HEK293 (cell line): ENCODE measurements at regions not wholly inside any gene's neighbourhood (a gene's known extent, or its start where the extent isn't known, plus 50 kb on each side); places are given as distances from the start of the nearest gene placed in this dataset.

ENCODE experiments used
- ATF2 ChIP-seq: fragments of 450-650 bp; formaldehyde crosslinking; IDR thresholded peaks from 2 replicates; pipeline ENCODE4 v1.5.1; 2016; ENCODE audit warnings: missing biosample characterization, missing genetic modification characterization, low read depth
- CTCF ChIP-seq: fragments of 450-650 bp; formaldehyde crosslinking; IDR thresholded peaks from 2 replicates; pipeline ENCODE4 v1.5.1; 2016; ENCODE audit warnings: missing biosample characterization, missing genetic modification characterization
- GLIS1 ChIP-seq: fragments of 450-650 bp; formaldehyde crosslinking; IDR thresholded peaks from 2 replicates; pipeline ENCODE4 v1.5.1; 2016; ENCODE audit warnings: missing biosample characterization, missing genetic modification characterization
- HOXC10 ChIP-seq: sonication (generic); formaldehyde crosslinking; IDR thresholded peaks from 2 replicates; pipeline ENCODE4 v1.8.1; 2023; ENCODE audit warnings: mild to moderate bottlenecking, missing genetic modification reagents
- KLF10 ChIP-seq: fragments of 450-650 bp; IDR thresholded peaks from 2 replicates; pipeline ENCODE4 v1.5.1; 2018; ENCODE audit warnings: missing biosample characterization, mild to moderate bottlenecking, missing genetic modification characterization
- PBX3 ChIP-seq: sonication (generic); formaldehyde crosslinking; IDR thresholded peaks from 2 replicates; pipeline ENCODE4 v1.8.1; 2022; ENCODE audit warnings: mild to moderate bottlenecking, moderate library complexity, missing genetic modification reagents
- YY1 ChIP-seq: fragments of 450-650 bp; formaldehyde crosslinking; IDR thresholded peaks from 2 replicates; pipeline ENCODE4 v1.5.1; 2018; ENCODE audit warnings: missing biosample characterization, missing genetic modification characterization
- ZBTB7A ChIP-seq: fragments of 450-650 bp; formaldehyde crosslinking; IDR thresholded peaks from 2 replicates; pipeline ENCODE4 v1.5.1; 2016; ENCODE audit warnings: low read depth, missing biosample characterization, missing genetic modification characterization
- ZNF239 ChIP-seq: fragments of 450-650 bp; formaldehyde crosslinking; IDR thresholded peaks from 2 replicates; pipeline ENCODE4 v1.5.1; 2016; ENCODE audit warnings: missing biosample characterization, missing genetic modification characterization
- ZNF513 ChIP-seq: fragments of 450-650 bp; IDR thresholded peaks from 2 replicates; pipeline ENCODE4 v1.5.1; 2018; ENCODE audit warnings: missing biosample characterization, missing genetic modification characterization
- ZNF610 ChIP-seq: fragments of 450-650 bp; formaldehyde crosslinking; IDR thresholded peaks from 2 replicates; pipeline ENCODE4 v1.5.1; 2016; ENCODE audit warnings: missing biosample characterization, missing genetic modification characterization, borderline replicate concordance
- ZNF629 ChIP-seq: fragments of 450-650 bp; formaldehyde crosslinking; IDR thresholded peaks from 2 replicates; pipeline ENCODE4 v1.5.1; 2017; ENCODE audit warnings: missing biosample characterization, missing genetic modification characterization
- ZNF776 ChIP-seq: fragments of 450-650 bp; formaldehyde crosslinking; IDR thresholded peaks from 2 replicates; pipeline ENCODE4 v1.5.0; 2017; ENCODE audit warnings: missing biosample characterization, missing genetic modification characterization, borderline replicate concordance

GRCh38 chr16:59169168-59169567 lies 435.1 kb upstream of the GOT2 start:
- TF ChIP-seq CTCF (tag by site-specific recombination) (no peak), ZNF513 (tag by site-specific recombination) (no peak), PBX3 (CRISPR knock-in tag) (no peak), ZNF629 (tag by site-specific recombination) (no peak), HOXC10 (no peak), ZBTB7A (tag by site-specific recombination) (no peak), YY1 (no peak), ATF2 (tag by site-specific recombination) (no peak), ZNF776 (tag by site-specific recombination) (no peak), KLF10 (tag by site-specific recombination) (no peak), ZNF239 (tag by site-specific recombination) (no peak), GLIS1 (tag by site-specific recombination) (no peak), ZNF610 (tag by site-specific recombination) (no peak)
